ENCODE measurements at regions not wholly inside any gene's neighbourhood (a gene's known extent, or its start where the extent isn't known, plus 50 kb on each side); places are given as distances from the start of the nearest gene placed in this dataset.

DNA sequence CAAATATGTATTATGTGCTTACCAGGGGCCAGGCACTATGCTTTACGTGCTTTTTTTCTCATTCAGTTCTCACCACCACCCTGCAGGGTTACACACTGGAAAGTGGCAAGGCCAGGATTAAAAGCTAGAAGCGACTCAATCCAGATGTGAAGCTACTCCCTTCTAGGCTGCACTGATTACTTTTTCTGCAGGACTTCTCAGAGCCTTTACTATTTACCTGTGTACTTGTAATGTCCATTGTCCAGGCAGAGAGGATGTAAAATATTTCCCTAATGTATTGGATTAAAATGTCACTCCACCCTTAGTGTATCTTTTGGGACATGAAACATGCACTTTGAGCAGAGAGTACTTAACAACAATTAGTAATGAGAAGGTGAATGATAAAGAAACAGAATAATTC lies 287.5 kb upstream of the EEF2KMT start:
- Histone ChIP-seq H3K27ac (no peak overlapping the region), H3K4me1 (no peaks in the 10 kb centered on the region), H3K4me3 (no peak overlapping the region), H3K9me3 (no peaks in the 10 kb centered on the region), H3K27me3 (no peaks in the 10 kb centered on the region), H3K36me3 (no peaks in the 10 kb centered on the region)
- in situ Hi-C loops (cut with MboI; ENCODE audit: low pct_ligation_motif_present in 1 of 4, low pct_unique_long_range_greater_than_20kb in 1 of 4, low sequenced_read_pairs in 3 of 4): no loop called here
- TF ChIP-seq POLR2A (IDR thresholded peaks at IDR 0.05): no peak
- TF ChIP-seq, protein P1, sequence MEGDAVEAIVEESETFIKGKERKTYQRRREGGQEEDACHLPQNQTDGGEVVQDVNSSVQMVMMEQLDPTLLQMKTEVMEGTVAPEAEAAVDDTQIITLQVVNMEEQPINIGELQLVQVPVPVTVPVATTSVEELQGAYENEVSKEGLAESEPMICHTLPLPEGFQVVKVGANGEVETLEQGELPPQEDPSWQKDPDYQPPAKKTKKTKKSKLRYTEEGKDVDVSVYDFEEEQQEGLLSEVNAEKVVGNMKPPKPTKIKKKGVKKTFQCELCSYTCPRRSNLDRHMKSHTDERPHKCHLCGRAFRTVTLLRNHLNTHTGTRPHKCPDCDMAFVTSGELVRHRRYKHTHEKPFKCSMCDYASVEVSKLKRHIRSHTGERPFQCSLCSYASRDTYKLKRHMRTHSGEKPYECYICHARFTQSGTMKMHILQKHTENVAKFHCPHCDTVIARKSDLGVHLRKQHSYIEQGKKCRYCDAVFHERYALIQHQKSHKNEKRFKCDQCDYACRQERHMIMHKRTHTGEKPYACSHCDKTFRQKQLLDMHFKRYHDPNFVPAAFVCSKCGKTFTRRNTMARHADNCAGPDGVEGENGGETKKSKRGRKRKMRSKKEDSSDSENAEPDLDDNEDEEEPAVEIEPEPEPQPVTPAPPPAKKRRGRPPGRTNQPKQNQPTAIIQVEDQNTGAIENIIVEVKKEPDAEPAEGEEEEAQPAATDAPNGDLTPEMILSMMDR (IDR thresholded peaks at IDR 0.05): no peak
- no peak for TF ChIP-seq EP300 (IDR thresholded peaks at IDR 0.05; ENCODE audit: low read depth)
- no peak for TF ChIP-seq POLR2AphosphoS5 (IDR thresholded peaks at IDR 0.05)
- 67 to 89% methylated on average over 1 to 2 of the region's 2 CpGs for WGBS, 2 donors (ENCODE audit: low coverage in 1 of 2)
- no peak for DNase-seq
- intact Hi-C loops (cut with DNase I; ENCODE audit: low total_unique reads): no loop called here

DNA sequence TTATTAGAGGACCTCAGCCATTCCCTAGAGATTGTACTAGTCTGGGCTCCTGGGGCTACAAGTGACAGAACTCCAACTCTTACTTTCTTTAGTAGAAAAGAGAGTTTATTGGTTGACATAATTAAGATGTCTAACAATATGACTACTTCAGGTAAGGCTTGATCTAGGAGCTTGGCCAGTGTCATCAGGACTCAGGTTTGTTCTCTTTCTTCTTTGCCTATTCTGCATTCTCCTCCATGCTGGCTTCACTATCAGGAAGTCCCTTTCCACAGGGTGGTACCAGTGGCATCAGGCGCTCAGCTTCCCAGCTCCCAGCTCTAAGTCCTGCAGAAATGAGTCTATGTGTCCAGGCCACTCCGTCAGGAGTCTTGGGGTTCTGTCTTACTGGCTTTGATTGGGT lies 286.1 kb upstream of the EEF2KMT start:
- in situ Hi-C loops (cut with MboI; ENCODE audit: low pct_ligation_motif_present in 1 of 4, low pct_unique_long_range_greater_than_20kb in 1 of 4, low sequenced_read_pairs in 3 of 4) (no loop called here), intact Hi-C loops (cut with DNase I; ENCODE audit: low total_unique reads) (no loop called here)
- H3K27ac ChIP-seq: no peak overlapping the region
- H3K4me1 ChIP-seq: no peaks in the 10 kb centered on the region
- H3K27me3 ChIP-seq: no peaks in the 10 kb centered on the region
- H3K4me3 ChIP-seq: no peak overlapping the region
- H3K36me3 ChIP-seq: no peaks in the 10 kb centered on the region
- WGBS, 2 donors (ENCODE audit: low coverage in 1 of 2): 80% methylated on average over 2 of the region's 2 CpGs; no CpG with 5 or more reads in 1 of the 2 donors
- no peak for DNase-seq
- TF ChIP-seq POLR2A (IDR thresholded peaks at IDR 0.05) (no peak), POLR2AphosphoS5 (IDR thresholded peaks at IDR 0.05) (no peak), EP300 (IDR thresholded peaks at IDR 0.05; ENCODE audit: low read depth) (no peak)
- TF ChIP-seq, protein P1 (IDR thresholded peaks at IDR 0.05): no peak
- no peaks in the 10 kb centered on the region for H3K9me3 ChIP-seq

DNA sequence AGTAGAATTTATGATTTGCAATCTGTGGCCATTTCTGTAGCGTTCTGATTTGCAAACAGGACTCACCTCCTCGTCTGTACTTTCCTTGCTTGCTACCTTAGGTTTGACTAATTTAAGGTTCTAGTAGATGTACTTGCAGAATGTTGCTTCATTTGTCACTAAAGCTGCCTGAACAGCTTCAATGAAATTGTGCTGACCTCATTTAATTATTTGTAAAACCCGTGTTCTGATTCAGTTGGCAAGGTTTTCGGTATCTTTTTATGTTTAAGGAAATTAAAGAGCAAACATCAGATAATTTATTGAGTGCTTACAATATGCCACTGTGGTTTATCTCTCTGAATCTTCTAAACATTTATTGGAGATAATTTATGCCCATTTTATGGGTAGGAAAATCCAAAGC lies 284.9 kb upstream of the EEF2KMT start:
- Histone ChIP-seq H3K4me3 (no peak overlapping the region), H3K4me1 (no peaks in the 10 kb centered on the region), H3K36me3 (no peaks in the 10 kb centered on the region), H3K27me3 (no peaks in the 10 kb centered on the region), H3K9me3 (no peaks in the 10 kb centered on the region), H3K27ac (no peak overlapping the region)
- intact Hi-C loops (cut with DNase I; ENCODE audit: low total_unique reads) (no loop called here), in situ Hi-C loops (cut with MboI; ENCODE audit: low pct_ligation_motif_present in 1 of 4, low pct_unique_long_range_greater_than_20kb in 1 of 4, low sequenced_read_pairs in 3 of 4) (no loop called here)
- DNase-seq: no peak
- WGBS, 2 donors (ENCODE audit: low coverage in 1 of 2): 79% methylated on average over 4 of the region's 4 CpGs
- TF ChIP-seq, protein P1 (IDR thresholded peaks at IDR 0.05): no peak
- TF ChIP-seq POLR2AphosphoS5 (IDR thresholded peaks at IDR 0.05) (no peak), EP300 (IDR thresholded peaks at IDR 0.05; ENCODE audit: low read depth) (no peak), POLR2A (IDR thresholded peaks at IDR 0.05) (no peak)

DNA sequence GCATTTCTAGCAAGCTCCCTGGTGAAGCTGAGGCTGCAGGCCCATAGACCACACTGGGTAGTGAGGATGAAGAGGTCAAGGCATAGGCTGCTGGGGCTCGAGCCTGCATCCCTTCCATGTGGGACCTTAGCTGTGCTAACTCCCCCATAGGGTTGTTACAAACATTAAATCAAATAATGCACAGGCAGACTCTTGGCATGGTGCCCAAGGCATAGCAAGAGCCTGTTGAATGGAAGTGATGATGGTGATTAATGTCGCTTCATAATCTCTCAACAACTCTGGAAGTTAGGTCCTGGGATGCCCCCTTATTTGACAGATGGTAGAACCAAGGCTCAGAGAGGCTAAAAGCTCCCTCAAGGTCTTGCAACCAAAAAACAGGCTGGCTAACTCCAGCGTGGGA lies 283.9 kb upstream of the EEF2KMT start:
- no peaks in the 10 kb centered on the region for H3K4me1 ChIP-seq
- no peaks in the 10 kb centered on the region for H3K9me3 ChIP-seq
- no peak overlapping the region for H3K27ac ChIP-seq
- intact Hi-C loops (cut with DNase I; ENCODE audit: low total_unique reads): no loop called here
- no peaks in the 10 kb centered on the region for H3K36me3 ChIP-seq
- no peak for DNase-seq
- TF ChIP-seq, protein P1 (IDR thresholded peaks at IDR 0.05): no peak
- no peak for TF ChIP-seq EP300 (IDR thresholded peaks at IDR 0.05; ENCODE audit: low read depth)
- no peak for TF ChIP-seq POLR2AphosphoS5 (IDR thresholded peaks at IDR 0.05)
- TF ChIP-seq POLR2A (IDR thresholded peaks at IDR 0.05): no peak
- in situ Hi-C loops (cut with MboI; ENCODE audit: low pct_ligation_motif_present in 1 of 4, low pct_unique_long_range_greater_than_20kb in 1 of 4, low sequenced_read_pairs in 3 of 4): no loop called here
- H3K27me3 ChIP-seq: no peaks in the 10 kb centered on the region
- 67% methylated on average over 3 of the region's 3 CpGs; no CpG with 5 or more reads in 1 of the 2 donors for WGBS, 2 donors (ENCODE audit: low coverage in 1 of 2)
- no peak overlapping the region for H3K4me3 ChIP-seq

Data from transverse colon (tissue), 4 donors.